Hepatocyte (in vitro differentiated cells): ENCODE measurements at regions not wholly inside any gene's neighbourhood (a gene's known extent, or its start where the extent isn't known, plus 50 kb on each side); places are given as distances from the start of the nearest gene placed in this dataset.

Experiments used
- CTCF ChIP-seq: fragments of 200-600 bp; sonication (generic); IDR thresholded peaks from 2 replicates; pipeline ENCODE4 v1.5.1; 2016; ENCODE audit warnings: antibody characterized with exemption, mild to moderate bottlenecking; ENCODE audit not compliant: poor library complexity
- EZH2phosphoT487 ChIP-seq: fragments of 200-600 bp; sonication (generic); IDR thresholded peaks from one replicate; pipeline ENCODE4 v1.6.1; 2018; ENCODE audit warnings: antibody characterized with exemption, mild to moderate bottlenecking, low read depth, moderate library complexity; ENCODE audit not compliant: unreplicated experiment, severe bottlenecking

GRCh38 chr5:4646715-4647375 is 493.3 kb upstream of the ADAMTS16 start:
- TF ChIP-seq CTCF (no peak), EZH2phosphoT487 (no peak)
